AG10803 (cell line): ENCODE measurements at regions not wholly inside any gene's neighbourhood (a gene's known extent, or its start where the extent isn't known, plus 50 kb on each side); places are given as distances from the start of the nearest gene placed in this dataset.
"Not testable (repeated sequence)": the region's sequence is repeated elsewhere in the genome, so short reads cannot be mapped to it uniquely, and the experiment has no call there.

Experiments used
- DNase-seq: peaks from one replicate; pipeline ENCODE4 v3.0.0; 2010; ENCODE audit warnings: low read depth
- H3K4me3 ChIP-seq: 2 replicates; pipeline ENCODE4 v1.5.1; 2011; ENCODE audit warnings: mild to moderate bottlenecking, low read length, control low read depth
- TF ChIP-seq, protein P1 (sequence below): conservative IDR thresholded peaks from 2 replicates; pipeline ENCODE4 v1.5.1; 2011; ENCODE audit warnings: mild to moderate bottlenecking, low read length, control low read depth, inconsistent platforms

DNA sequence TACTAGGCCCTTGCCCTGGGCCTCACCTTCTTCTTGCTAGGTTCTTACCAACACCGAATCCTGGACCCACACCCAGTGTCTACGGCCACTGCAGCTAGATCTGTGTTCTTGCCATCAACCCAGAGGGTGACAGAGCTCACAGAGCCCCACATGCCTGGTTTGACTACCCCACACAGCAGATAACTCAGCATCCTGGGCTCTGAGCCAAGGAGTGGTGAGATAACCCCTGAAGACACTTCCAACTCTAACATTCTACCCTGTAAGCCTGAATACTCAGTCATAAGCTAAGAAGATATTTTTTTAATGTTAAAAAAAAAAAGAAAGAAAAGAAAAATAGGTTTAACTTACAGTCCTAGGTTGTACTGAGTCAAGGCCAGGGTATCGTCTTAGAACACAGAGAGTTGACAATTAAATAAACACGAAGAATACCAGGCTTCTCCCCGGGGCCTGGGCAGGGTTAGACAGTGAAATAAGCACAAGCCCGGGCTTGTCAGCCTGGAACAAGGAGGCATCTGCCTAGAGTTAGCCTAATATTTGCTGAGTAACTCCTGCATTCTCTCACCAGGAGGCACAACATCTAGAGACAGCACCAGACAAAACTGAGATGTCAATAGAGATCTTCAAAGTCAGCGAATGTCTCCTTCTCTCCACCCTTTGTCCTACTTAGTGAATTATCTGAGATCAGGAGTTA lies 556.5 kb upstream of the LRRN3 start:
- peak; percentile 28 for DNase-seq
- TF ChIP-seq, protein P1, sequence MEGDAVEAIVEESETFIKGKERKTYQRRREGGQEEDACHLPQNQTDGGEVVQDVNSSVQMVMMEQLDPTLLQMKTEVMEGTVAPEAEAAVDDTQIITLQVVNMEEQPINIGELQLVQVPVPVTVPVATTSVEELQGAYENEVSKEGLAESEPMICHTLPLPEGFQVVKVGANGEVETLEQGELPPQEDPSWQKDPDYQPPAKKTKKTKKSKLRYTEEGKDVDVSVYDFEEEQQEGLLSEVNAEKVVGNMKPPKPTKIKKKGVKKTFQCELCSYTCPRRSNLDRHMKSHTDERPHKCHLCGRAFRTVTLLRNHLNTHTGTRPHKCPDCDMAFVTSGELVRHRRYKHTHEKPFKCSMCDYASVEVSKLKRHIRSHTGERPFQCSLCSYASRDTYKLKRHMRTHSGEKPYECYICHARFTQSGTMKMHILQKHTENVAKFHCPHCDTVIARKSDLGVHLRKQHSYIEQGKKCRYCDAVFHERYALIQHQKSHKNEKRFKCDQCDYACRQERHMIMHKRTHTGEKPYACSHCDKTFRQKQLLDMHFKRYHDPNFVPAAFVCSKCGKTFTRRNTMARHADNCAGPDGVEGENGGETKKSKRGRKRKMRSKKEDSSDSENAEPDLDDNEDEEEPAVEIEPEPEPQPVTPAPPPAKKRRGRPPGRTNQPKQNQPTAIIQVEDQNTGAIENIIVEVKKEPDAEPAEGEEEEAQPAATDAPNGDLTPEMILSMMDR = no peak
- no peak overlapping the region for H3K4me3 ChIP-seq

DNA sequence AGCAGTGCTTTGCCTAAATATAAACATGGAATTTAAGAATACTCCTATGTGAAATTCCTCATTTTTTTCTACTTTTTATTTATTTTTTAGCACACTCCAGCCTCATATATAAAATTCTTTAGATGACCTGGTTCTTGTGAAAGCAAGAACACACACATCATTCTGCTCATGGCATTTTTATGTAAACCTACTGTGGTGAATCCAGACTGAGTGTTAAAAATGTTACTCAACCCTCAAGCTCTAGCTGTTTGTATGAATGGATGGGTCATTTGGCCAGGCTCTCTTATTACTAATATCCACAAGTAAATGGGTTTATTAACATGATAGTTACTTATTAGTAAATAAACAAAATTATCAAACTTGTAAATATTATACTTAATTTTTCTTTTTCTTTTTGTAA lies 551.7 kb upstream of the LRRN3 start:
- H3K4me3 ChIP-seq = no peak overlapping the region
- no peak for DNase-seq
- TF ChIP-seq, protein P1 = no peak

DNA sequence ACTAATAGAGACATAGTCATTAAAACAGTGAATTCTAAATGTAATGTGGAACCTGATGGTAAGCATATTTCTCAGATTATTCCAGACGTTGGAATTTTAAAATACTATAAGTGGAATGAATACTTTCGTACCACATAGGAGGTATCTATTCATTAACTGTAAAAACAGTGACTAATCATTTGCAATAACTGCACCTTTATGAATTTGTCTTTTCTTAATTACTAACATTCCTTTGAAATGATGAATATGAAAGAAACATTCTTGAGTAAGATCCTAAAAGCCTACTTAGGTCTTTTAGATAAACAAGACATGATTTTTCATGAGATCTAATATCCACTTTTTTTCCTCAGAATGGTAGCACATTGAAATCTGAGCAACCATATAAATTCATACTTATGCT lies 549.0 kb upstream of the LRRN3 start:
- DNase-seq = peak; percentile 3
- H3K4me3 ChIP-seq = no peak overlapping the region
- TF ChIP-seq, protein P1 = no peak

DNA sequence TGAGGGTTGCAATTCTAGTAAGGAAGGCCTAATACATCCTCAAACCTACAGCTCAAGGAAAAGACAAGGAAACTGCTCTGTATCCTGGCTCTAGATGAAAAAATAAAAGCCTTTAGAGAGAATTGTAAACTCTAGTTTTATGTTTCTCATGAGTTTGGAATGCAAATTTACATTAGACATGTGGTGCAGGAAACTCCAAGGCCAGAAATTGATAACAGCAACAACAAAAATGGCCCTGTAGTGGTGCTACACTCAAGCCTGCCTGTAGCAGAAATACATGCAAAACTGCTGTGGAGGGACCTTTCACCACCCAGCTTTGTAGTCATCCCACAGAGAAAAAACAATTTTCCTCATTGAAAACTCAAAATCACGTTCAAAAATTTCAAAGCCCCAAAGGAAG lies 546.7 kb upstream of the LRRN3 start:
- H3K4me3 ChIP-seq = no peak overlapping the region
- TF ChIP-seq, protein P1 = no peak
- no peak for DNase-seq

DNA sequence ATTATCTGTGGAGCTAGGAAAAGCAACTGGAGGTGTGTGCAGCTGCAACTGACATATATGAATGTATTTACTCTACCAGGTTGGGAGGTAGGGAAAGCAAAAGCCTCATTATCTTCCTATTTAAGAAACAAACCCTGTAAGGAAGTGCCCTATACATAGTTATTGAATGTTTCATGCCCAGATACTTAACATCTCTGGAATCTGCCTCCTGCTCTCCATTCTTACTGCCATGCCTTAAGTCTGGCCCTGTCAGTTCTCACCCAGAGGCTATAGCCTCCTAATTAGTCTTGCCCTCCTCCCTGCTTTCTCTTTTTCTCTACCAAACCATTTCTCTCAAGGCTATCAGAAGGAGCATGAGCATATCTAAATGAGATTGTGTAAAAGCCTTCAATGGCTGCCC lies 542.6 kb upstream of the LRRN3 start:
- no peak for DNase-seq
- TF ChIP-seq, protein P1 = no peak
- H3K4me3 ChIP-seq = no peak overlapping the region

DNA sequence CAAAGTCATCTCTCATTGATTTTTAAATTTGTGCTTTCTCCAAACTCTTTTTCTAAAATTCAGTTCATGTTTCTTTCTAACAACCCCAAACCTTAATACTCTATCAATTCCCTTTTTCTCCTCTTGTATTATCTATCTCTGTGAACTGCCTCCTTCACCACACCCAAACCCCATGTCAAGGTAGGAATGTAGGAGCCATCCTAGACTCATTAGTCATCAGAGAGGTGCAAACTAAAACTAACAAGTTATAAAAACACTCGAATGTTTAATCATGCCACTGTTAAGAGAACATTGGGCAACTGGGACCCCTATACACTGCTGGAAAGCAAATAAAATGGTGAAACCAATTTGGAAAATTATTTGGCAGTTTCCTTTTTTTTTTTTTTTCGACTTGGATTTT lies 533.8 kb upstream of the LRRN3 start:
- DNase-seq = no peak
- no peak overlapping the region for H3K4me3 ChIP-seq
- TF ChIP-seq, protein P1 = no peak

DNA sequence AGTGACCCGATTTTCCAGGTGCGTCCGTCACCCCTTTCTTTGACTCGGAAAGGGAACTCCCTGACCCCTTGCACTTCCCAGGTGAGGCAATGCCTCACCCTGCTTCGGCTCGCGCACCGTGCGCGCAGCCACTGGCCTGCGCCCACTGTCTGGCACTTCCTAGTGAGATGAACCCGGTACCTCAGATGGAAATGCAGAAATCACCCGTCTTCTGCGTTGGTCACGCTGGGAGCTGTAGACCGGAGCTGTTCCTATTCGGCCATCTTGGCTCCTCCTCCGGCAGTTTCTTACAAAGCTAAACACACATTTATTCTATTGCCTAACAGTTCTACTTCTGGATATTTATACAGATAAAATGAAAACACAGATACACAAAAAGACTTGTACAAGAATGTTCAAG lies 527.6 kb upstream of the LRRN3 start:
- not testable (repeated sequence) for H3K4me3 ChIP-seq, DNase-seq

DNA sequence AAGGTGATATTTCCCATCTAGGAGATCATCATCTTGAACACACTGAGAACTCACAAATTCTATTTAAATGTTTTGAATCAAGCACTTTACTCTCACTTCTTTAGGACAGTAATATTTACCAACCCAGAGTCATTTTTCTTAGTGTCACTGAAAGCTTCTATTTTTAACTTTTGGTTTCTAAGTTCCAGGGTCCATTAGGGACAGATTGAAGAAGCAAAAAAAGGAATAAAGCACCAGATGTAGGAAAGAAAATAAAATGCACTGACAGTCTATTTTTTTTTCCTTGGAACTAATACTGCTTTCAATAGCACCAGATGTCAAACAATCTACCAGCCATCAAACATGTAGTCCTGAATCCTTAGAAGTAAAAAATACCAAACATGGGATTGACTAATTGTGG lies 526.7 kb upstream of the LRRN3 start:
- no peak for DNase-seq
- H3K4me3 ChIP-seq = no peak overlapping the region
- TF ChIP-seq, protein P1 = no peak
